ENCODE measurements at regions not wholly inside any gene's neighbourhood (a gene's known extent, or its start where the extent isn't known, plus 50 kb on each side); places are given as distances from the start of the nearest gene placed in this dataset.

DNA sequence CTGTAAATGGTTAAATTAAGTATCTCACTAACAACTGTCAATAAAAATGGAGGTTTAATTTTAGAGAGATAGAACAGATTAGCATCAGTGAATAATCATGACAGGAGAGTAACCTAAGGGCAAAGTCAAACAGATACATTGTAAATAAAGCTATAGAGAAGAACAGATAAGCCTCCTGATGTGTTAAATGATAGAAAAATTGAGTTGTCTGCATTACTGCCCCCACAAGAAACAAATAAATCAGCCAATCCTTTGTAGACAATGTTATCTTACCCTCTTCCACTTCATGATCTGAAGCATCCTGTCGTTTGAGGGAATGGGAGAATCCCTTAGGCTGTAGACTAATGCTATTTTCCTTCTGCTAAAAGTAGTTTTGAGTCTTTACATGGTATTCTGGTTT, 147.8 kb downstream of the PCDH18 start:
- TF ChIP-seq CTCF (IDR thresholded peaks at IDR 0.05): no peak
- no peak for TF ChIP-seq ZFX (IDR thresholded peaks at IDR 0.05; ENCODE audit: borderline replicate concordance)
